H1 (cell line): ENCODE measurements at regions not wholly inside any gene's neighbourhood (a gene's known extent, or its start where the extent isn't known, plus 50 kb on each side); places are given as distances from the start of the nearest gene placed in this dataset.

Experiments used
- CTCF ChIA-PET: fragments of 300-600 bp; sonication (Branson Sonifier 250); formaldehyde crosslinking; loops from one replicate; lab custom pipeline; 2021; ENCODE audit not compliant: partially characterized antibody; lab: Charles Lee
- POLR2A ChIA-PET: fragments of 300-600 bp; sonication (Branson Sonifier 250); formaldehyde crosslinking; loops from one replicate; lab custom pipeline; 2021; ENCODE audit warnings: inconsistent platforms; ENCODE audit not compliant: partially characterized antibody; lab: Charles Lee
- DNase-seq, 2 experiments: peaks; one replicate each; pipeline versions ENCODE4 v3.0.0 to v3.0.0-alpha.2; 2010 to 2022; ENCODE audit warnings: low spot score in 2 of 2, low read depth in 1 of 2, mixed read lengths in 1 of 2
- FAIRE-seq: peaks from 2 replicates; lab custom pipeline; 2011; peaks lifted over from hg19 to GRCh38; lab: Jason Lieb, UNC
- H2AFZ ChIP-seq: 2 replicates; pipeline ENCODE4 v1.8.1; 2012; ENCODE audit warnings: low read length, inconsistent platforms
- H2AK5ac ChIP-seq: 2 replicates; pipeline ENCODE4 v1.6.1; 2013; ENCODE audit warnings: low read depth, low read length
- H2BK120ac ChIP-seq: replicated peaks from 2 replicates; pipeline ENCODE3; 2013; ENCODE audit warnings: low read depth, low read length, inconsistent platforms
- H2BK12ac ChIP-seq: 2 replicates; pipeline ENCODE4 v1.6.1; 2013; ENCODE audit warnings: low read depth, low read length
- H2BK15ac ChIP-seq: 2 replicates; pipeline ENCODE4 v1.6.1; 2013; ENCODE audit warnings: low read length
- H2BK20ac ChIP-seq: 2 replicates; pipeline ENCODE4 v1.6.1; 2013; ENCODE audit warnings: low read length
- H2BK5ac ChIP-seq: 2 replicates; pipeline ENCODE4 v1.6.1; 2013; ENCODE audit warnings: low read depth, low read length
- H3K14ac ChIP-seq: 2 replicates; pipeline ENCODE4 v1.6.1; 2013; ENCODE audit warnings: inconsistent platforms; ENCODE audit not compliant: insufficient read length
- H3K18ac ChIP-seq: 2 replicates; pipeline ENCODE4 v1.6.1; 2013; ENCODE audit warnings: low read length; ENCODE audit errors: extremely low read depth
- H3K23ac ChIP-seq: 2 replicates; pipeline ENCODE4 v1.6.1; 2013; ENCODE audit warnings: inconsistent platforms; ENCODE audit not compliant: insufficient read length
- H3K23me2 ChIP-seq: 2 replicates; pipeline ENCODE4 v1.6.1; 2013; ENCODE audit warnings: low read depth, low read length
- H3K27ac ChIP-seq: 2 replicates; pipeline ENCODE4 v1.6.1; 2011; ENCODE audit warnings: low read depth, low read length, inconsistent platforms
- H3K27me3 ChIP-seq, 4 experiments: replicated peaks in 1 of 4; 1 replicate in 1 of 4; 2 replicates in 3 of 4; pipeline versions ENCODE4 v1.6.1 to v1.8.1; 2011 to 2013; ENCODE audit warnings: low read length in 3 of 4, mild to moderate bottlenecking in 3 of 4, inconsistent platforms in 2 of 4, mixed read lengths in 2 of 4, moderate library complexity in 1 of 4; ENCODE audit not compliant: control insufficient read depth in 3 of 4, insufficient read depth in 3 of 4; ENCODE audit errors: extremely low read depth in 1 of 4
- H3K36me3 ChIP-seq, 4 experiments: 2 replicates each; pipeline versions ENCODE4 v1.6.1 to v1.8.1; 2011 to 2013; ENCODE audit warnings: mild to moderate bottlenecking in 4 of 4, low read length in 3 of 4, moderate library complexity in 2 of 4, control low read depth in 1 of 4, inconsistent platforms in 1 of 4; ENCODE audit not compliant: insufficient read depth in 4 of 4, control insufficient read depth in 2 of 4
- H3K4ac ChIP-seq: replicated peaks from 2 replicates; pipeline ENCODE3; 2013; ENCODE audit warnings: low read length, low read depth, mixed read lengths, inconsistent platforms; ENCODE audit not compliant: insufficient read length
- H3K4me1 ChIP-seq, 4 experiments: replicated peaks in 1 of 4; 1 replicate in 1 of 4; 2 replicates in 3 of 4; pipeline versions ENCODE4 v1.6.1 to v1.8.1; 2011 to 2013; ENCODE audit warnings: low read length in 3 of 4, inconsistent platforms in 2 of 4, mixed read lengths in 1 of 4; ENCODE audit not compliant: insufficient read depth in 4 of 4, control insufficient read depth in 3 of 4
- H3K4me2 ChIP-seq, 2 experiments: 2 replicates each; pipeline versions ENCODE4 v1.6.1 to v1.8.1; 2011 to 2013; ENCODE audit warnings: low read depth in 2 of 2, low read length in 2 of 2, control low read depth in 1 of 2, inconsistent platforms in 1 of 2, mild to moderate bottlenecking in 1 of 2; ENCODE audit not compliant: insufficient read depth in 1 of 2
- H3K4me3 ChIP-seq, 4 experiments: fragments of 200-600, 300-600 bp in 1 of 4; sonication (generic), shearing (Covaris generic), sonication (Bioruptor Twin) in 1 of 4; 2 replicates each; pipeline versions ENCODE4 v1.5.1 to v1.8.1; 2011 to 2016; ENCODE audit warnings: low read length in 4 of 4, low read depth in 3 of 4, control low read depth in 2 of 4, inconsistent platforms in 2 of 4, mild to moderate bottlenecking in 2 of 4, mixed read lengths in 1 of 4, moderate library complexity in 1 of 4; ENCODE audit not compliant: insufficient read depth in 2 of 4; ENCODE audit errors: extremely low read depth in 1 of 4
- H3K56ac ChIP-seq: replicated peaks from 2 replicates; pipeline ENCODE3; 2013; ENCODE audit warnings: low read depth, mild to moderate bottlenecking, mixed read lengths, low read length, inconsistent platforms; ENCODE audit not compliant: insufficient read length
- H3K79me1 ChIP-seq: 2 replicates; pipeline ENCODE4 v1.6.1; 2013; ENCODE audit warnings: low read depth, low read length, control low read depth
- H3K79me2 ChIP-seq, 2 experiments: 2 replicates each; pipeline versions ENCODE4 v1.6.1 to v1.8.1; 2012 to 2013; ENCODE audit warnings: low read length in 2 of 2, mild to moderate bottlenecking in 2 of 2, inconsistent platforms in 1 of 2; ENCODE audit not compliant: insufficient read depth in 2 of 2, control insufficient read depth in 1 of 2
- H3K9ac ChIP-seq, 4 experiments: replicated peaks in 1 of 4; 1 replicate in 1 of 4; 2 replicates in 3 of 4; pipeline versions ENCODE4 v1.6.1 to v1.8.1; 2011 to 2013; ENCODE audit warnings: low read depth in 3 of 4, low read length in 3 of 4, control low read depth in 2 of 4, mild to moderate bottlenecking in 2 of 4, moderate library complexity in 2 of 4, inconsistent platforms in 1 of 4; ENCODE audit errors: extremely low read depth in 1 of 4
- H3K9me3 ChIP-seq, 2 experiments: 2 replicates each; pipeline versions ENCODE4 v1.6.1 to v1.8.1; 2012 to 2013; ENCODE audit warnings: mild to moderate bottlenecking in 2 of 2, moderate library complexity in 2 of 2, control low read depth in 1 of 2, inconsistent platforms in 1 of 2, low read depth in 1 of 2, low read length in 1 of 2, mixed read lengths in 1 of 2; ENCODE audit not compliant: insufficient read depth in 2 of 2
- H4K20me1 ChIP-seq, 2 experiments: replicated peaks in 1 of 2; 2 replicates each; pipeline versions ENCODE3 to v1.8.1; 2011 to 2013; ENCODE audit warnings: inconsistent platforms in 2 of 2, low read length in 2 of 2, mild to moderate bottlenecking in 1 of 2; ENCODE audit not compliant: insufficient read depth in 2 of 2, control insufficient read depth in 1 of 2
- H4K5ac ChIP-seq: 2 replicates; pipeline ENCODE4 v1.6.1; 2013; ENCODE audit warnings: low read length, low read depth, mixed read lengths, inconsistent platforms; ENCODE audit not compliant: insufficient read length
- H4K8ac ChIP-seq: 2 replicates; pipeline ENCODE4 v1.8.0; 2013; ENCODE audit warnings: mild to moderate bottlenecking, moderate library complexity, low read length, inconsistent platforms; ENCODE audit not compliant: insufficient read depth; ENCODE audit errors: extremely low read depth
- H4K91ac ChIP-seq: replicated peaks from 2 replicates; pipeline ENCODE3; 2013; ENCODE audit warnings: low read length, mixed read lengths, inconsistent platforms; ENCODE audit not compliant: insufficient read length
- CBX5 ChIP-seq: fragments of 300-800, 300-1000 bp; sonication (generic); IDR thresholded peaks from 2 replicates; pipeline ENCODE4 v1.7.1; 2016; ENCODE audit warnings: antibody characterized with exemption, low read length, low read depth
- CTCF ChIP-seq, 3 experiments: IDR thresholded peaks; 1 replicate in 2 of 3; 2 replicates in 1 of 3; pipeline versions ENCODE4 v1.5.1 to v1.6.1; 2011; ENCODE audit warnings: low read length in 3 of 3, mild to moderate bottlenecking in 3 of 3, inconsistent platforms in 2 of 3, low read depth in 1 of 3, moderate library complexity in 1 of 3; ENCODE audit not compliant: insufficient read depth in 1 of 3; ENCODE audit errors: control extremely low read depth in 1 of 3
- EP300 ChIP-seq, 2 experiments: IDR thresholded peaks; 1 replicate in 1 of 2; 2 replicates in 1 of 2; pipeline ENCODE4 v1.6.1; 2011 to 2012; ENCODE audit warnings: low read depth in 2 of 2, low read length in 2 of 2, mild to moderate bottlenecking in 2 of 2, borderline replicate concordance in 1 of 2, inconsistent platforms in 1 of 2, moderate library complexity in 1 of 2
- HDAC6 ChIP-seq: IDR thresholded peaks from one replicate; pipeline ENCODE4 v1.7.1; 2012; ENCODE audit warnings: low read depth, mild to moderate bottlenecking, inconsistent platforms, low read length, moderate library complexity
- MAFK ChIP-seq: IDR thresholded peaks from 2 replicates; pipeline ENCODE4 v1.6.1; 2012; ENCODE audit warnings: low read depth, mild to moderate bottlenecking, improper control_type of control experiment, low read length
- POLR2AphosphoS5 ChIP-seq: IDR thresholded peaks from 2 replicates; pipeline ENCODE4 v1.6.1; 2011; ENCODE audit warnings: low read depth, low read length
- RAD21 ChIP-seq, 2 experiments: IDR thresholded peaks in 1 of 2; conservative IDR thresholded peaks in 1 of 2; 2 replicates each; pipeline ENCODE4 v1.6.1; 2011; ENCODE audit warnings: low read depth in 2 of 2, low read length in 2 of 2, improper control_type of control experiment in 1 of 2, inconsistent platforms in 1 of 2, mild to moderate bottlenecking in 1 of 2, moderate library complexity in 1 of 2
- SAP30 ChIP-seq: fragments of 300-600 bp; sonication (generic); IDR thresholded peaks from 2 replicates; pipeline ENCODE4 v1.7.1; 2012; ENCODE audit warnings: low read length, moderate library complexity, mild to moderate bottlenecking, inconsistent platforms; ENCODE audit not compliant: insufficient read depth, insufficient replicate concordance
- SIN3A ChIP-seq, 2 experiments: IDR thresholded peaks in 1 of 2; conservative IDR thresholded peaks in 1 of 2; 2 replicates each; pipeline ENCODE4 v1.6.1; 2011 to 2012; ENCODE audit warnings: low read length in 2 of 2, improper control_type of control experiment in 1 of 2, low read depth in 1 of 2, mild to moderate bottlenecking in 1 of 2
- TAF1 ChIP-seq: IDR thresholded peaks from 2 replicates; pipeline ENCODE4 v1.6.1; 2011; ENCODE audit warnings: mild to moderate bottlenecking, low read depth, low read length
- ZNF274 ChIP-seq: IDR thresholded peaks from 2 replicates; pipeline ENCODE4 v1.7.0; 2012; ENCODE audit warnings: low read length, borderline replicate concordance; ENCODE audit errors: extremely low read depth
- WGBS, 2 experiments: shearing (Covaris generic) in 1 of 2; methylation state at CpG; one replicate each; pipeline versions ENCODE4 v1.1.6 to v1.1.7; 2013 to 2015; ENCODE audit warnings: low lambda C conversion rate in 2 of 2, mixed read lengths in 2 of 2, inconsistent platforms in 1 of 2, low coverage in 1 of 2, missing lambda C conversion rate in 1 of 2; ENCODE audit not compliant: insufficient replicate concordance in 2 of 2, insufficient coverage in 1 of 2, insufficient read length in 1 of 2; ENCODE audit errors: extremely low coverage in 1 of 2, missing lambda C conversion rate in 1 of 2; 5-methylcytosine and 5-hydroxymethylcytosine counted together

DNA sequence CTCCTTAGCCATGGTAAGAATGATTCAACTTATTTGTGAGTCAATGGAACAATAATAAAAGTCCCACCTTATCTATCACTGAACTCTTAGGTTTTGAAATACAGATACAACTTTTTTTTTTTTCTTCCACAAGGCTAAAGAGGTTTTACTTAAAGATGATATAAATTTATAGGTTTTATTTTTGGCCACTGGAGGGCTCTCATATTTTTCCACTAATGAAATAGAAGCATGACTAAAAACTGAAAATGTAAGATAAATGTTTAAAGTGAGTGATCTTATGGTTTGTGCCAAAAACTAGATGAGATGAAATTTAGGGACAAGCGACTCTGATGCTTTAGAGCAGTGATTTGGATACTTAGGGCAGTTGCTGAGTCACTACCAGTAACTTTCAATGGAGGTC, 499.0 kb downstream of the NUF2 start:
- Histone ChIP-seq H3K4me2 (no peak overlapping the region), H4K20me1 (no peaks in the 10 kb centered on the region), H2AK5ac (no peak overlapping the region), H3K27ac (no peak overlapping the region), H3K9ac (no peak overlapping the region), H3K14ac (no peak overlapping the region), H4K8ac (no peak overlapping the region), H3K23ac (no peak overlapping the region), H2AFZ (no peak overlapping the region), H3K4ac (no peak overlapping the region), H3K36me3 (no peaks in the 10 kb centered on the region), H3K79me2 (no peaks in the 10 kb centered on the region), H3K18ac (no peak overlapping the region), H3K4me3 (no peak overlapping the region), H3K27me3 (no peaks in the 10 kb centered on the region), H4K91ac (no peak overlapping the region), H2BK15ac (no peak overlapping the region), H3K56ac (no peak overlapping the region), H4K5ac (no peak overlapping the region), H3K23me2 (no peaks in the 10 kb centered on the region), H2BK20ac (no peak overlapping the region), H3K79me1 (no peaks in the 10 kb centered on the region), H2BK120ac (no peak overlapping the region), H2BK5ac (no peak overlapping the region), H3K9me3 (no peaks in the 10 kb centered on the region), H3K4me1 (no peaks in the 10 kb centered on the region), H2BK12ac (no peak overlapping the region)
- DNase-seq (no peak), FAIRE-seq (no peak)
- POLR2A ChIA-PET: no interaction called here
- WGBS, 2 experiments: 89% methylated on average over 1 of the region's 1 CpG; no CpG with 5 or more reads in 1 of the 2 experiments
- CTCF ChIA-PET: interaction anchor here (0.8 kb wide), 1 partner anchor 329 kb away, joined by 3 read pairs; no protein-coding TSS in a partner anchor
- TF ChIP-seq HDAC6: no peak
- no peak for TF ChIP-seq MAFK
- no peak for TF ChIP-seq POLR2AphosphoS5
- TF ChIP-seq SAP30: no peak
- TF ChIP-seq RAD21 (IDR thresholded peaks at IDR 0.05 in 1 of 2, conservative IDR thresholded peaks at IDR 0.05 in 1 of 2; ENCODE audit: low read depth in 2 of 2, low read length in 2 of 2): no peak
- no peak for TF ChIP-seq CTCF (IDR thresholded peaks at IDR 0.05; ENCODE audit: control extremely low read depth in 1 of 3, insufficient read depth in 1 of 3, low read depth in 1 of 3, low read length in 3 of 3)
- TF ChIP-seq SIN3A (conservative IDR thresholded peaks at IDR 0.05 in 1 of 2, IDR thresholded peaks at IDR 0.05 in 1 of 2; ENCODE audit: low read depth in 1 of 2, low read length in 2 of 2): no peak
- no peak for TF ChIP-seq EP300 (IDR thresholded peaks at IDR 0.05; ENCODE audit: borderline replicate concordance in 1 of 2, low read depth in 2 of 2, low read length in 2 of 2)
- TF ChIP-seq TAF1: no peak
- no peak for TF ChIP-seq ZNF274
- TF ChIP-seq CBX5: no peak
